GM04504 (cell line): ENCODE measurements at regions not wholly inside any gene's neighbourhood (a gene's known extent, or its start where the extent isn't known, plus 50 kb on each side); places are given as distances from the start of the nearest gene placed in this dataset.

Experiments
- DNase-seq: peaks from one replicate; pipeline ENCODE4 v3.0.0-alpha.2; 2012; ENCODE audit warnings: low read depth

DNA sequence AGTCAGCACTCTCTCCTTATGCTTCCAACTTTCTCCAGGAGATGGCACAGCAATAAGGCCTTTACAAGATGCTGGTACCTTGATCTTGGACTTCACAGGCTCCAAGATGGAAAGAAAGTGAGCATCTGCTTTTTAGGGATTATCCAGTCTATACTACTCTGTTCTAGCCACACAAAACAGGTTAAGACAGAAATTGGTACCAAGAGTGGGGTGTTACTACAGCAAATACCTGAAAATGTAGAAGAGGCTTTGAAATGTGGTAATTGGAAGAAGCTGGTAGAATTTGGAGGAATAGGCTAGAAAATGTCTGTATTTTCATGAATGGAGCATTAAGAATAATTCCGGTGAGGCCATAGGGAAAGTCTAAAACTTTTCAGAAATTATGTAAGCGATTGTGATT lies 484.8 kb upstream of the GRIA1 start:
- no peak for DNase-seq

DNA sequence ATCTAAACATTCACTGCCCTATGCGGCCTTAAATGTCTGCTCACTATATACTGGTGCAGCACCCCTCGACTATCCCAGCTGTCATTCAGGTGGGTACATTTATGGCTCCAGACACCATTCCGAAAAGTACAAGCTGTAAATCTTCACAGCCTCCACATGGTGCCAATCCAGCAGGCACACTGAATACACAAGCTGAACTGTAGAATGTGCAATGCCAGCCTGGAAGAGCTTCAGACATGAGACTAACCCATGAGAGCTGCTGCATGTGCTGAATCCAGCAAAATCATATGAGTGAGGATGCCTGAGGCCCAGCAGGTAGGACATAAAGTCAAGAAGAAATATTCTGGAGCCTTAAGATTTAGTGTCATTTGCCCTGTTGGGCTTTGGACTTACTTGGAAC lies 483.8 kb upstream of the GRIA1 start:
- DNase-seq: no peak

DNA sequence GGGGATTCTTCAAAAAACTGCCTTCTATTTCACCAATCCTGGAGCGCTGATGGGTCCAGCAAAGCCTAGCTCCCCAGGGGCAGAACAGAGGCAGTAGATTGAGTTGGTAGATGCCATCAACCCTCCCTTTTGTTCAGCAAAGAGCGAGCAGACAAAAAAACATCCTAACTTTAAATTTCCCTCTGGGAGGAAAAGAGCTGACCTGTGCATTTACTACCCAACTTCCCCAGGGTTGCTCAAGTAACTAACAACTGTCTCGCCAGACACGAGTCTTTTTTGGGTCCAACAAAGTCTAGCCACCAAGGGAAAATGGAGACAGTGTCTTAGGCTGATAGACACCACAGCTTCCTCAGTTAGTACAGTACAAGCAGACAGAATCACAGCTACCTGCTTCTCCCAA lies 476.3 kb upstream of the GRIA1 start:
- DNase-seq: no peak

DNA sequence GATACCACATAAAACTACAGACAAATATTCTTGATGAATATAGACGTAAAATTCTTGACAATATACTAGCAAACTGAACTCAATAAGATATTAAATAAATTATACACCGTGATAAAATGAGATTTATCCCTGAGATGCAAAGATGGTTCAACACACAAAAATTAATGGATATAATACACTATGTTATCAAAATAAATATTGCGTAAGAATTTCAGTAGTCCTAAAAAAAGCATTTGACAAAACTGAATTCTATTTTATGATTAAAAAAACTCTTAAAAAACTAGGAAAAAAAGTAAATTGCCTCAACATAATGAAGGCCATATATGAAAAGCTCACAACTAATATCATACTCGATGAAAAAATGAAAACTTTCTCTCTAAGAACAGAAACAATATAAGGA lies 472.3 kb upstream of the GRIA1 start:
- DNase-seq: no peak

DNA sequence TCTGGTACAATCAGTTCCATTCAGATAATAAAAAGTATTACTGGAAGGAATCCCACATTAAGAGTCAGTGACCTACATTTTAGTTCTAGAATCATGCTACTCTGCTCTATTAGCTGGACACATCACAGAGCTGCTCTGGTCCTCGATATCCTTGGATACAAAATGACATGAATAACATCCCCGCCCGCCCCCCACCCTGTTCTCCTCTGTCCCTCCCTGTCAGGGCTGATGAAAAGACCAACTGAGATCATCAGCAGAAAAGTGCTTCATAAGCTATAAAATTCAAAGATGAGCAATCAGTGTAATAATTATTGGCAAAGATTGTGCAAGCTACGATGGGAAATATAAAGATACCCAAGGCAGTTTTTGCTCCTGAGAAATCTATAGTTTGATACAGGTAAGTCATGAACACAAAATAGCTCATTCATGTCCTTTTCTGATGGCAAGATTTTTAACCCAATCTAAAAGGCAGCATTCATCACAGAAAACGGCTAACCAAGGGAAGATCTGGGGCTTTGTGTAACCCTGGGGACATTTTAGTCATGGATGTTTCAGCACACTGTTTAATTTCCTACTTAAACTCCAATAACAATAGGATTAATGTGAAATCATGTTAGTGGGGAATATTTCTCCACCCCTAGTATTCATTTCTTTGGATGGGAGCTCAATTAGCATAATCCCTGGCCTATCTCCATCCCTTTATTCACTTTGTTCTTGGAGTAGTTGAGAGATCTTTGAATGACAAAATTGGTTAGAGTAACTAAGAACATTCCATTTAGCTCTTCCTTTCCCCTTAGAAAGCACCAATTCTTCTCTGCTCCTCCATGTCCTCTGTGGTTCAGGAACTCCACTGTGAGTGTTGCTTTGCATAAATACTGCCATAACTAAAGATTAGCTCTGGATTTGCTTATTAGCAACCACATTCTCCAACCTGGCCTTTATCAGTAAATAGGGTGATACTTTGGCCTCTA lies 459.4 kb upstream of the GRIA1 start:
- no peak for DNase-seq

DNA sequence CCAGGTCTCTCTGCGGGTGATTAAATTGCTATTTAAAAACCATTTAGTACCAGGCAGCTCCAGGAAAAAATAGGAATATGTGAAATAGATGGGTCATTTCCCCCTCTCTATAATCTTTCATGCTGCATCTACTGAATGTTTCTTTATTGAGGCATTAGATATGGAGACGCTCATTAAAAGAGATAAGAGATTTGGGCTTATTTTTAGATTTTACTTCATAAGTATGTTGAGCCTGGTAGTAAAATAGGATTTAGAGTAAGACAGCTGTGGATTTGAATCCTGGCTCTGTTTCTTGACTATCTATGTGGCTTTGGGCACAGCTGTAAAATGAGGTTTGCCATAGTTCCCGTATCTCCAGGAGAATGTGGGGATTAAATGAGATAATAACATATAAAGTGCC lies 451.0 kb upstream of the GRIA1 start:
- DNase-seq: no peak

DNA sequence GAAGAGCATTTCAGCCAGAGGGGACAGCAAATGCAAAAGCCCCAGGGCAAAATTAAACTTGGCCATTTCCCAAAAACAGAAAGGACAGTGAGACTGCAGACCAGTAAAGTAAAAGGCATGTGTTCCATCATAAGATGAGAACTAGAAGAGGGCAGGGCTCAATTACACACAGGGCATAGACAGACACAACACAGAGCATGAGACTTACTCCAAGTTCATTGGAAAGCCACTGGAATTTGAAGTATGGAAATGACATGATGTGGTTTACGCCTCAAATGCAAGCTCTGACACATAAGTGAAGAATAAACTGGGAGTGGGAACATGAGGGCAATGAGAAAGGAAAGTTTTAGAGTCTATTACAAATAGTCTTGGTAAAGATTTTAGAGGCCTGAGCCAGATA lies 446.6 kb upstream of the GRIA1 start:
- DNase-seq: no peak

DNA sequence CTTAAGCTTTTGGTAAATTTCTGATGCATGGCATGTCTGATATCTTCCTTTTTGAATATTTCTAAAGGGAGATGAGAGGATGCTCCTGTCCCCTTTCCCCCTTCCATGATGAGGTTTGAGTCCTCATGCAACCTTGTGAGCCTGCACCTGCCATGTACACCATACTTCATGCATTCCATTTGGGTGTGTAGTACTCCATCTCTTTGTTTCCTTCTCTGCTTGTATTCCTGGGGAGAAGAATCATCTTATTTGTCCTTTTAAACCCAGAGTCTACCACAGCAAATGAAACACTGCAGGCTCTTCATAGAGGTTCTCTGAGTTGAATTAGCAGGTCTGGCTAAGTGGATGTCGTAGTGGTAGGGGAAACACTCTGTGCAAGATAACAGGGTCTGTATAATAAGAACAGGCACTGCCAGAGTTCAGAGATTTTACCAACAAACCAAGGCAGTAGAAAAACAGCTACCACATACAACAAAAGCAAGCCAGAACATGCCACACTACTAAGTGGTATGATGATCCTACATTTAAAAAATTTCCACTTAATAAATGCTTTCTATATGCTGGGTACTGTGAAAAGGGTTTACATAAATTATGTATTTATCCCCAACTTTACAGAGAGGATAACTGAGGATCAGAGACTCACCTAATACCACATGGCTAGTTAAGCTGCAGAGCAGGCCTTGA lies 439.8 kb upstream of the GRIA1 start:
- DNase-seq: no peak

DNA sequence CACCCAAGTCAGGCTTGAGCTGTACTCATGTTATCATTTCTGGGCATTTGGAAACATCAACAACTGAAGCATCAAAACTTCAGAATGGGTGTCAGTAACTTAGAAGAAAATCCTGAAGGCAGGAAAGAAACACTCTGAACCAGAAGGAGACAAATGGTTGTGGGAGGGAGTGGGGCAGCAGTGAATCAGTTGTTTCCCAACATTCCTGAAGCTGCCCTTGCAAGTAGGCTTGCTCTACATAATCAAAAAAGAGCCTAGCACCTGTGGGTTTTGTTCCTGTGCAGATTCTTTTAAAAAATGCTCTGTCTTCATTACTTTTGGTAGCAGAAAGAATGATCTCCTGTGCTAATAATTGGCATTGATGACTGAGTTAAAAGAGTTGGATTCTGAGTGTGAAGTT lies 424.2 kb upstream of the GRIA1 start:
- DNase-seq: no peak

DNA sequence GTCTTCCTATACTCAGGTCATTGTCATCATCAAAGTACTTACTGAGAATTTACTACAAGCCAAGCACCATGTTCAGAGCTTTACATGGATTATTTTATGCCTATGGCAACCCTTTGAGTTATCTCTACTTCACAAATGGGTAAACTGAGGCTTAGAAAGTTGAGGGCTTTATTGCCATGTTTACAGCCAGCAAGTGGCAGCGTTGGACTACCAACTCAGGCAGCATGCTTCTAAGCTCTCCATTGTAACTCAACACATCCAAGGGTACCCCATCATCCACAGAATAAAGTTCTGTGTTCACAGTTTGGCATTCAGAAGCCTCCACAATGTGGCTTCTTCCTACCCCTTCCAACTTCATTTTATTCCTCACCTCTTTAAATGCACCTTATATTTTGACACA lies 422.6 kb upstream of the GRIA1 start:
- DNase-seq: no peak

DNA sequence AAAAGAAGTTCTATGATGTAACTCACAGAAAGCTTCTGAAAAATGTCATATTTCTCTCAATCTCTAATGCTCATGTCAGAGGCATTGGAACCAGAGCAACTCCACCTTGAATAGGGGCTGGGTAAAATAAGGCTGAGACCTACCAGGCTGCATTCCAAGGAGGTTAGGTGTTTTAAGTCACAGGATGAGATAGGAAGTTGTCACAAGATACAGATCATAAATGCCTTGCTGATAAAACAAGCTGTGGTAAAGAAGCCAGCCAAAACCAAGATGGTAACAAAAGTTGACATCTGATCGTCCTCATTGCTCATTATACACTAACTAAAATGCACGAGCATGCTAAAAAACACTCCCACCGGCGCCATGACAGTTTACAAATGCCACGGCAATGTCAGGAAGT lies 411.1 kb upstream of the GRIA1 start:
- no peak for DNase-seq

DNA sequence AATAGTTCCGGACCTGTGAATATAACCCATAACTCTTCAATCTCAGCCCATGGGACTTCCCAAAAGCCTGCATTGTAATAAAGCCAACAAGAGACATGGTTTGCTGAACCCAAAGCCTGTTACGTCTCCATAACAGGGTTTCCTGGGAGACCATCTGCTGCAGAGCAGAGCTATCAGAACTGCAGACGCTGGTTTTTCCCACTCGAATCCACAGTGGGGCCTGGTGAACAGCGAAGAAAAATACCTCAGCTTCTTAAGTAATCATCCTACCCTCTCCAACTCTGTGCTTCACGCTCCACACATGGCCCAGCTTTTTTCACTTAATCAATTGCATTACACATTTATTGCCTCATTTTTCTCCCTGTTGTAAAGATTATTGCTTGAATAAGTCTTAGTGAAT lies 409.5 kb upstream of the GRIA1 start:
- no peak for DNase-seq

DNA sequence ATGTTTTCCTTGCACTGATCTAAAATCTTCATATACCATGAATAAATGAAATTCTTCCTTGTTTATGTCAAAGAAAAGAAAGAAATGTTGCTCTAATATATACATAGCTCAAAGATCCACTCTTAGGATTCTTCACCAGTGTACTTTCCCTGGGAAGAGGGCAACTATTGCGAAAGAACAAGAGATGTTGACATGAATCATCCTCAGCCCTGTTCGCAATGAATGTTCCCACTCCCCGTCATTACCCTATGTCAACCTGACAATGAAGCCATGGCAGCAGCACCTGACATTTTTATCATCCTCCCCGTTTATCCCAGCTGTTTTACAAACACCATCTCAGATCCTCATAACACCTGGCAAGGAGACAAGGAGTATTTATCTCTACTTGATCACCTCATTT lies 409.1 kb upstream of the GRIA1 start:
- DNase-seq: no peak

DNA sequence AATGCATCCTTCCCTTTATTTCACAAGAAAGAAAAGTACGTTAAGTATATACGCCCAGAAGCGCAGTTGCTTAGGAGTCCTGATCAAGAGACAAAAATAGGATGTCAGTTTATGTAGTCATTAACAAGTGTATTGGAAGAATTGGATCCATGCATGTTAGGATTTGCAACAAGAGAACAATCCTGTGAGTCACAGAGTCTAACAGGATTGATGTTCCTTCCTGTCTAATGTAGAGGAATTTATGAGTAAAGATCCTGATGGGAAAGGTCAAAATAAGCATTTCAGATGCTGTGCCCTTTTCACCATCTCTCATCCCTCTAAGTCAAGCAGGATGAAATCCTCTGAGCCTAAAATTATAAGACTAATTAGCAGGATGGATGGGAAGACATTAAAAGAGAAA lies 406.0 kb upstream of the GRIA1 start:
- DNase-seq: no peak

DNA sequence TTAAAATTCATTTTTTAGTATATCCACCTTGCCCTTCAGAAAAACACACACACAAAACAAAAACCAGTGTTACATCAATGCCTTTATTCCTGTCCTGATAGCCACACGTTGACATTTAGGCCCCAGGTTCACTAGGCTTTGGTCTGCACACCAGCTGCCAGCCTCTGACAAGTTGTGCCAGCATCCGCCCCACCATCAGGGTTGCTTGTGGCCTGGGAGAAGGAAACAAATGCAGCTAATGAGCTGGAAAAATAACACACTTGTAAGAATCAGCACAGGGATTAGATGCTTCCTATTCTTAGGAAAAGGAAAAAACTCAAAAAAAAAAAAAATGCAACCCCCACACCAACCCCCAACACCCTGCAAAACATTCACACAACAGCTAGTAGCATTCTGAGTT lies 404.0 kb upstream of the GRIA1 start:
- DNase-seq: no peak

DNA sequence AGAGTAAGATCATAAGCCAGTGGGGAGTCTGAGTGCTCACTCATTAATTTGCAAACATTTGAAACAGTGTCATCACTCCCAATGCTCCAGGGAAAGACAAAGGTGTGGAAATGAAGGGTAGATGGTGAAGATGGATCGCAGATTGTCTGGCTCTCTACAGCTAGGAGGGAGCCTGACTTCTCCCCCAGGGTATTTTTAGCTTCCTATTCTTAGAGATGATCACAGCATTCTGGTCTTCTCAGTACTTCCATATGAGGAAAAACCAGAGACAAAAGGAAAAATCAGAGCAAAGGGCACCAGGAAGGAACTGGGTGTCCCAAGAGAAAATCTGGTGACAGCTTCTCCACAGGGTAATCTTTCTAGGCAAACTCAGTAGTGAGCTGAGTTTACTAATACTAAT lies 401.9 kb upstream of the GRIA1 start:
- DNase-seq: no peak

DNA sequence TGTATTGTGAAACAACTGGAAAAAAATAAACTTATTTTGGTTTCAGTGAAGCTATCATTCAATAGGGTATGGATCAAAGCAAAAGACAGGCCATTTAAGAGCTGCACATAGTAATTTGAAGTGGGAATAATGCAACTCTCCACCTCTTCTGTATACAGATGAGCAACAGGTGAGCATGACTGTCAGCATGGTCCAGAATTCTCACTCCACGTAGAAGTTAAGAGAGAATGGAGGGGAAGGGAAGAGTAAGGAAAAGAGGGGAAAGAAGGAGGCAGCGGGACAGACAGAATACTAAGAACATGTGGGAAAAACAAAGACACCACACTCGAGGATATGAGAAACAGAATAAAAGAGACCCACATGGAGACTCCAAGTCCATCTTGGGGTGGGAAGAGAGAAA lies 396.1 kb upstream of the GRIA1 start:
- no peak for DNase-seq

DNA sequence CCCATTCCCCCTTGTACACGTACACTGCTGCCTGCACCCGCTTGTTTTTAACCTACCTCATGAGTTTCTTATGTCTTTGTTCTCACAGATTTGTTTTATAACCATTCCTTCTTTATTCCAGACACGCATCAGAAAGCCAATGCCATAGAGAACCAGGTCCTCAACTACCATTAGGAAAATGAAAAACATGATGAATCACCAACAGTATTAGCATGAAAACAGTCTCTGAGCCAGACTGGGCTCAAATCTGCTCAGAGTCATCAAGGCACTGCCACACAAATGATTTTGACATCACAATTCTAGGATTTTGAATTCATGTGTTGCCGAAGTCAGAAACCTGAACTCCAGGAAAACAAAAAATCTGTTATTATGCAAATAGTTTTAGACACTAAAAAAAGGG lies 394.1 kb upstream of the GRIA1 start:
- no peak for DNase-seq

DNA sequence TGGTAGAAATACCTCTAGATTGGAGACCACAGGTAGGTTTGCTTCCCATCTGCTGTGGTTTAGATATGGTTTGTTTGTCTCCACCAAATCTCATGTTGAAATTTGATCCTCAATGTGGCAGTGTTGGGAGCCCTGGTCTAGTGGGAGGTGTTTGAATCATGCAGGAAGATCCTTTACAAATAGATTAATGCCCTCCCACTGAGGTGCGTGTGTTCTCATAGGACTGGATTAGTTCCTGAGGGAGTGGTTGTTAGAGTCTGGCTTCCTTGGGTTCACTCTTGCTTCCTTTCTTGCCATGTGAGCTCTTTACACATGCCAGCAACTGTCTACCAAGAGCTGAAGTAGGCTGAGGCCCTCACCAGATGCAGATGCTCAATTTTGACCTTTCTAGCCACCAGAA lies 391.1 kb upstream of the GRIA1 start:
- DNase-seq: no peak

DNA sequence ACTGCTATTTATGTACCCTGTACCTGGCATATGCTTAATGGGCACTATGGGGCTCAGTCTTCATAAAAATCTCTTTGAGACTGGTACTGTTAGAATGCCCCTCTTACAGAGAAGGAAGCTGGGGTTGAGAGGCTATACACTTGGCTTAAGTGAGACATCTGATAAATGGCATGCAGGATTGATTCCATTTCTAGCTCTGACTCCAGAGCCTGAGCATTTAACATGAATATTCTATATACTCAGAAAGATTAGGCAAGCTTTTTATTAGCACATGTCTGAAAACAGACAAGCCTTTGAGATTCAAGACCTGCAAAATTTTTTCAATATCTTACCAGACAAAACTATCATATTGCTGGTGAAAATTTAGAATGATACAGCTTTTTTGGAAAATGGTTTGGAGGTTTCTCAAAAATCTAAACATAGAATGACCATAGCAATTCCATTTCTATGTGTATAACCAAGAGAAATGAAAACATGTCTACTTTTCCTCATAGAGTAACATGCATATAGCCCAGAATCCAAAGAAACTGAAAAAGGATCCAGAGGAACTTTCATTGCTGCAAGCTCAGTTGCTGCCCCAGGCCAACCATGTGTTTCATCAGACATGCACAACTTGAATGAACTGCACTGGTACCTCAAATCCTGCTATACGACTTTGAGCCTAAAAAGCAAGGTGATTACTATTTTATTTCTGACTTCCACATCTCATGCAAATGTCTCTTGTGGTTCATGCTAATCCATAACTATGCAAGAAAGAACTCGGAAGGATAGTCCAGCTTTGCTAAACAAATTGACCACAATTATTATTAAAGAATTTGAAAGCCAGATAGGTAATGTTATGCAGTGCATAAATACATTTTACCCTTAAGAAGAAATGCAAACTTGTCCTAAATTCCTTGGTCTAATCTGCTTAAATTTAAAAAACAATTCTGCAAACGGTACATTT lies 389.0 kb upstream of the GRIA1 start:
- DNase-seq: no peak

DNA sequence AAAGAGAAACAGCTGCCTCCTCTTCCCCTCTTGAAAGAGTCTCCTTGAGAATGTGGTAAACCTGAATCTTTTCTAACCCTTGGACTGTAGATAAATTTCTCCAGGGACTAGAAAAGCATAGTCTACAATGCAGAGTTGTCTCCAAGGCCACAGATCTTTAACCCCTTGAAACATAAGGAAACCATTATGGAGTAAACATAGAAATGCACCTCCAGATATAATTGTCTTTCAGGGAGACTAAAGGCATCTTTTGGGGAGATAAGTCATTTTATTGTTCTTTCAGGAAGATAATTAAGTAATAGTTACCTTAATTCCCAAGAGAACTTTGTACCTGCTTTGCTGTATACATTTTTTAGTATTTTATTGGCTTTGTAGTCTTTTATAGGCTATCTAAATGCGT lies 373.6 kb upstream of the GRIA1 start:
- DNase-seq: no peak

DNA sequence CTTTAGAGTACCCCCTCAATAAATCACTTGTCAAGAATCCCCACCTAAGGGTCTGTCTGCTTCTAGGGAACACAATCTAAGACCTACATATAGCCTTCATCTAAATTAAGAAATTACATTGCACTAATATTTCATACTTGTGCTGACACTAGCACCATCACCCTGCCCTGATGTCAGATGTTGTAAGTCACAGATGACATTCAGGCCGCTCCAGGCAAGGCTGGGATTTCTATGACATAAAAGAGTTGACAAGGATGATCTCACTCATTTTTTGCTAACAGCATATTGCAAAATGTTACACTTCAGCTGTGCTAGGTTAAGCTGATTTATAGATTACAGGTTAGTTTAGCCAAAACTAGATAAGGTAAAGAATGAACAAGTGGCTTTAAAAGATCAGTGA lies 372.5 kb upstream of the GRIA1 start:
- DNase-seq: no peak

DNA sequence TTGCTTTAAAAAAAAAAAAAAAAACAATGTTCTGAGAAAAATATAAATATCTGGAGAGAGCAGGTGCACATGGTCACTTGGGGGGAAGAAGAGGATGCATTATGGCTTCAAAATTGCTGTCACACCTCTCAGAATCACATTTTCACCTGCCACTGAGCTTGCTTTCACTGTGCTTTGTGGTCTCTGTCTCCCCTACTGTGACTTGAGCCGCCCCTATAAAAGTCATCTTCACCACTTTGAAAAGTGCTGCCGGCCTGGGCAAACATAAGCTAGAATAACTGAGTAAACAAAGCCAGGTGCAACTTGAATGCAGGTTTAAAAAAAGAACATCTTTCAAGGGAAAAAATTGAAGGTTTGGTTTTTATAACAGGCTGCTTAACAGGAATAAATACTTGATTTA lies 368.1 kb upstream of the GRIA1 start:
- DNase-seq: no peak
